Psoas muscle (tissue), 7 donors: ENCODE measurements at regions not wholly inside any gene's neighbourhood (a gene's known extent, or its start where the extent isn't known, plus 50 kb on each side); places are given as distances from the start of the nearest gene placed in this dataset.

Source experiments
- ATAC-seq, 4 donors: fragments of 200-7000 bp; cut with Tn5 transposase; one replicate each; pipeline ENCODE4 v1.9.1; 2020; ENCODE audit warnings: moderate library complexity in 3 of 4, mild to moderate bottlenecking in 2 of 4
- DNase-seq, 2 donors: peaks; one replicate each; pipeline ENCODE4 v3.0.0-alpha.2; 2020
- H3K27ac ChIP-seq: fragments of 200-600 bp; one replicate; pipeline ENCODE4 v1.8.0; 2022
- H3K27me3 ChIP-seq, 3 donors: fragments of 200-600 bp in 1 of 3; one replicate each; pipeline versions ENCODE4 v1.6.1 to v1.8.0; 2013 to 2022; ENCODE audit warnings: low read length in 2 of 3, mild to moderate bottlenecking in 2 of 3, moderate library complexity in 1 of 3; ENCODE audit not compliant: insufficient read depth in 3 of 3
- H3K36me3 ChIP-seq, 2 donors: fragments of 200-600 bp in 1 of 2; one replicate each; pipeline versions ENCODE4 v1.6.1 to v1.8.0; 2013 to 2022; ENCODE audit warnings: low read depth in 1 of 2, mild to moderate bottlenecking in 1 of 2, moderate library complexity in 1 of 2; ENCODE audit not compliant: insufficient read depth in 1 of 2
- H3K4me1 ChIP-seq: fragments of 200-600 bp; one replicate; pipeline ENCODE4 v1.8.0; 2022
- H3K4me3 ChIP-seq: fragments of 200-600 bp; one replicate; pipeline ENCODE4 v1.8.0; 2022; ENCODE audit warnings: mild to moderate bottlenecking
- H3K9me3 ChIP-seq: fragments of 200-600 bp; one replicate; pipeline ENCODE4 v1.8.0; 2022
- CTCF ChIP-seq: fragments of 200-600 bp; IDR thresholded peaks from one replicate; pipeline ENCODE4 v1.8.0; 2022; ENCODE audit warnings: antibody characterized with exemption
- WGBS, 3 donors: extraction: QIAGEN DNeasy Blood & Tissue Kit; methylation state at CpG; one replicate each; pipeline versions ENCODE4 v1.1.6 to v1.1.7; 2013; 5-methylcytosine and 5-hydroxymethylcytosine counted together
- intact Hi-C, 2 donors: fragments of 100-400 bp; cut with DNase I; formaldehyde crosslinking; loops; one replicate each; pipeline versions ENCODE4 v1.11.0 to v1.14.2; 2022
- donor health status: healthy with polysubstance abuse.
- donor health status: DM: no; HTN: no; CAD: no; lungs with moderate emphysema.
- donor health status: Bipolar disorder and iron deficiency.
- donor health status: healthy.
- donor health status: DM: yes; HTN: yes; CAD: no.
- donor health status: DM: no; HTN: no; CAD: no.
- donor health status: DM: yes; HTN: yes; CAD: no.

GRCh38 chr14:38385836-38386235 is 129.9 kb upstream of the CLEC14A start:
- no peak for TF ChIP-seq CTCF
- ATAC-seq: no peak
- 73 to 79% (median 79%) methylated on average over 3 of the region's 3 CpGs for WGBS, 3 donors

GRCh38 chr14:38385343-38385742 is 129.4 kb upstream of the CLEC14A start:
- Histone ChIP-seq H3K4me1 (no peaks in the 10 kb centered on the region), H3K4me3 (no peak overlapping the region), H3K27ac (no peak overlapping the region), H3K9me3 (no peaks in the 10 kb centered on the region), H3K27me3 (no peaks in the 10 kb centered on the region), H3K36me3 (no peaks in the 10 kb centered on the region)
- DNase-seq (no peak), ATAC-seq (no peak)
- intact Hi-C loops: no loop called here
- TF ChIP-seq CTCF: no peak
- 82 to 86% (median 83%) methylated on average over 5 of the region's 5 CpGs for WGBS, 3 donors

More at GRCh38 chr14:38385836-38386235, 129.9 kb upstream of the CLEC14A start:
- Histone ChIP-seq H3K27ac (no peak overlapping the region), H3K4me3 (no peak overlapping the region), H3K36me3 (no peaks in the 10 kb centered on the region), H3K27me3 (no peaks in the 10 kb centered on the region), H3K9me3 (no peaks in the 10 kb centered on the region), H3K4me1 (no peaks in the 10 kb centered on the region)
- intact Hi-C loops: no loop called here
- DNase-seq: no peak

GRCh38 chr14:38384741-38385140 is 128.8 kb upstream of the CLEC14A start:
- no peak for TF ChIP-seq CTCF
- WGBS, 3 donors: 79 to 91% (median 86%) methylated on average over 1 of the region's 1 CpG
- H3K9me3 ChIP-seq: no peaks in the 10 kb centered on the region
- intact Hi-C loops: no loop called here
- H3K27me3 ChIP-seq: no peaks in the 10 kb centered on the region
- H3K4me3 ChIP-seq: no peak overlapping the region
- H3K36me3 ChIP-seq: no peaks in the 10 kb centered on the region
- no peak for ATAC-seq
- H3K27ac ChIP-seq: no peak overlapping the region
- no peaks in the 10 kb centered on the region for H3K4me1 ChIP-seq
- DNase-seq: no peak

- WGBS, 3 donors: 46 to 55% (median 50%) methylated on average over 4 of the region's 4 CpGs
- H3K36me3 ChIP-seq: no peaks in the 10 kb centered on the region
- TF ChIP-seq CTCF: no peak
- no peak overlapping the region for H3K27ac ChIP-seq
- intact Hi-C loops: no loop called here
- H3K4me3 ChIP-seq: no peak overlapping the region
- H3K27me3 ChIP-seq: no peaks in the 10 kb centered on the region
- no peaks in the 10 kb centered on the region for H3K9me3 ChIP-seq
- peak in 3 of 4 donors; percentile 58 to 88 (median 68) for ATAC-seq
- DNase-seq: no peak
- H3K4me1 ChIP-seq: peaks cover 15% of the 10 kb centered on the region
These were observed 112.0 kb upstream of the CLEC14A start for GRCh38 chr14:38367922-38368321.

GRCh38 chr14:38366374-38366773 is 110.5 kb upstream of the CLEC14A start:
- Histone ChIP-seq H3K27ac (no peak overlapping the region), H3K9me3 (no peaks in the 10 kb centered on the region), H3K4me1 (peaks cover 15% of the 10 kb centered on the region), H3K4me3 (no peak overlapping the region), H3K27me3 (no peaks in the 10 kb centered on the region), H3K36me3 (no peaks in the 10 kb centered on the region)
- 74 to 79% (median 76%) methylated on average over 3 of the region's 3 CpGs for WGBS, 3 donors
- intact Hi-C loops: no loop called here
- ATAC-seq (no peak), DNase-seq (no peak)
- no peak for TF ChIP-seq CTCF
